Adrenal gland (tissue), 9 donors: ENCODE measurements at regions not wholly inside any gene's neighbourhood (a gene's known extent, or its start where the extent isn't known, plus 50 kb on each side); places are given as distances from the start of the nearest gene placed in this dataset.

Experiments
- DNase-seq, 7 donors: peaks; one replicate each; pipeline ENCODE4 v3.0.0-alpha.2; 2019 to 2020
- H3K27ac ChIP-seq, 5 donors: fragments of 200-600 bp; sonication (generic) in 4 of 5; 1 replicate in 3 of 5; 2 replicates in 2 of 5; pipeline versions ENCODE4 v1.5.1 to v1.8.0; 2016 to 2020; ENCODE audit warnings: mild to moderate bottlenecking in 1 of 5
- H3K27me3 ChIP-seq: fragments of 200-600 bp; 2 replicates; pipeline ENCODE4 v1.8.0; 2021
- H3K36me3 ChIP-seq, 2 donors: fragments of 200-600 bp; replicated peaks in 1 of 2; 1 replicate in 1 of 2; 2 replicates in 1 of 2; pipeline versions ENCODE4 v1.5.1 to v1.8.0; 2018 to 2022
- H3K4me1 ChIP-seq, 2 donors: fragments of 200-600 bp; replicated peaks in 1 of 2; 1 replicate in 1 of 2; 2 replicates in 1 of 2; pipeline versions ENCODE4 v1.5.1 to v1.8.0; 2018 to 2021
- H3K4me3 ChIP-seq, 4 donors: fragments of 200-600 bp; sonication (generic) in 3 of 4; one replicate each; pipeline ENCODE4 v1.5.1; 2016 to 2018
- H3K9me3 ChIP-seq, 3 donors: fragments of 200-600 bp; sonication (generic) in 1 of 3; replicated peaks in 1 of 3; 1 replicate in 2 of 3; 2 replicates in 1 of 3; pipeline versions ENCODE4 v1.5.1 to v1.8.0; 2016 to 2021
- POLR2A ChIP-seq, 2 donors: fragments of 450-650 bp; IDR thresholded peaks; one replicate each; pipeline ENCODE4 v1.6.1; 2017; ENCODE audit warnings: antibody characterized with exemption in 2 of 2, mild to moderate bottlenecking in 2 of 2, moderate library complexity in 1 of 2
- WGBS, 4 donors: extraction: QIAGEN DNeasy Blood & Tissue Kit in 2 of 4; methylation state at CpG; one replicate each; pipeline versions ENCODE4 v1.1.5 to v1.1.7; 2013 to 2017; 5-methylcytosine and 5-hydroxymethylcytosine counted together
- intact Hi-C, 2 donors: fragments of 100-400 bp; cut with DNase I; formaldehyde crosslinking; loops; one replicate each; pipeline versions ENCODE4 v1.14.1 to v1.15.0; 2022 to 2023
- TF ChIP-seq, protein P1 (sequence below), 6 experiments: fragments of 450-650 bp in 4 of 6; fragments of 200-600 bp in 2 of 6; sonication (generic) in 1 of 6; IDR thresholded peaks; 1 replicate in 5 of 6; 2 replicates in 1 of 6; pipeline versions ENCODE4 v1.5.1 to v1.8.0; 2016 to 2021; ENCODE audit warnings: antibody characterized with exemption in 6 of 6, mild to moderate bottlenecking in 2 of 6, moderate library complexity in 1 of 6
- donor health status: healthy with polysubstance abuse.
- donor health status: Bipolar disorder and iron deficiency.
- donor health status: DM: yes; HTN: yes; CAD: no.
- donor health status: DM: no; HTN: no; CAD: no.
- donor health status: DM: no; HTN: no; CAD: no.

- intact Hi-C loops = no loop called here
- H3K9me3 ChIP-seq = no peaks in the 10 kb centered on the region
- H3K4me3 ChIP-seq = no peak overlapping the region
- no peak for TF ChIP-seq POLR2A (IDR thresholded peaks at IDR 0.05)
- TF ChIP-seq, protein P1, sequence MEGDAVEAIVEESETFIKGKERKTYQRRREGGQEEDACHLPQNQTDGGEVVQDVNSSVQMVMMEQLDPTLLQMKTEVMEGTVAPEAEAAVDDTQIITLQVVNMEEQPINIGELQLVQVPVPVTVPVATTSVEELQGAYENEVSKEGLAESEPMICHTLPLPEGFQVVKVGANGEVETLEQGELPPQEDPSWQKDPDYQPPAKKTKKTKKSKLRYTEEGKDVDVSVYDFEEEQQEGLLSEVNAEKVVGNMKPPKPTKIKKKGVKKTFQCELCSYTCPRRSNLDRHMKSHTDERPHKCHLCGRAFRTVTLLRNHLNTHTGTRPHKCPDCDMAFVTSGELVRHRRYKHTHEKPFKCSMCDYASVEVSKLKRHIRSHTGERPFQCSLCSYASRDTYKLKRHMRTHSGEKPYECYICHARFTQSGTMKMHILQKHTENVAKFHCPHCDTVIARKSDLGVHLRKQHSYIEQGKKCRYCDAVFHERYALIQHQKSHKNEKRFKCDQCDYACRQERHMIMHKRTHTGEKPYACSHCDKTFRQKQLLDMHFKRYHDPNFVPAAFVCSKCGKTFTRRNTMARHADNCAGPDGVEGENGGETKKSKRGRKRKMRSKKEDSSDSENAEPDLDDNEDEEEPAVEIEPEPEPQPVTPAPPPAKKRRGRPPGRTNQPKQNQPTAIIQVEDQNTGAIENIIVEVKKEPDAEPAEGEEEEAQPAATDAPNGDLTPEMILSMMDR (IDR thresholded peaks at IDR 0.05) = no peak
- H3K4me1 ChIP-seq = no peaks in the 10 kb centered on the region
- no peaks in the 10 kb centered on the region for H3K27me3 ChIP-seq
- no peak for DNase-seq
- WGBS, 4 donors = 72 to 87% (median 78%) methylated on average over 16 to 24 of the region's 24 CpGs
- no peak overlapping the region for H3K27ac ChIP-seq
- H3K36me3 ChIP-seq = no peaks in the 10 kb centered on the region
Observed at GRCh38 chr17:79427621-79428539, 183.0 kb downstream of the RBFOX3 start.

GRCh38 chr17:79425686-79426085 lies 185.2 kb downstream of the RBFOX3 start:
- no peaks in the 10 kb centered on the region for H3K9me3 ChIP-seq
- no peak overlapping the region for H3K4me3 ChIP-seq
- H3K27ac ChIP-seq = no peak overlapping the region
- DNase-seq = no peak
- no peak for TF ChIP-seq POLR2A (IDR thresholded peaks at IDR 0.05)
- TF ChIP-seq, protein P1 (IDR thresholded peaks at IDR 0.05) = no peak
- no peaks in the 10 kb centered on the region for H3K4me1 ChIP-seq
- 76 to 85% (median 84%) methylated on average over 14 of the region's 14 CpGs for WGBS, 4 donors
- no peaks in the 10 kb centered on the region for H3K27me3 ChIP-seq
- no peaks in the 10 kb centered on the region for H3K36me3 ChIP-seq
- intact Hi-C loops = no loop called here

DNA sequence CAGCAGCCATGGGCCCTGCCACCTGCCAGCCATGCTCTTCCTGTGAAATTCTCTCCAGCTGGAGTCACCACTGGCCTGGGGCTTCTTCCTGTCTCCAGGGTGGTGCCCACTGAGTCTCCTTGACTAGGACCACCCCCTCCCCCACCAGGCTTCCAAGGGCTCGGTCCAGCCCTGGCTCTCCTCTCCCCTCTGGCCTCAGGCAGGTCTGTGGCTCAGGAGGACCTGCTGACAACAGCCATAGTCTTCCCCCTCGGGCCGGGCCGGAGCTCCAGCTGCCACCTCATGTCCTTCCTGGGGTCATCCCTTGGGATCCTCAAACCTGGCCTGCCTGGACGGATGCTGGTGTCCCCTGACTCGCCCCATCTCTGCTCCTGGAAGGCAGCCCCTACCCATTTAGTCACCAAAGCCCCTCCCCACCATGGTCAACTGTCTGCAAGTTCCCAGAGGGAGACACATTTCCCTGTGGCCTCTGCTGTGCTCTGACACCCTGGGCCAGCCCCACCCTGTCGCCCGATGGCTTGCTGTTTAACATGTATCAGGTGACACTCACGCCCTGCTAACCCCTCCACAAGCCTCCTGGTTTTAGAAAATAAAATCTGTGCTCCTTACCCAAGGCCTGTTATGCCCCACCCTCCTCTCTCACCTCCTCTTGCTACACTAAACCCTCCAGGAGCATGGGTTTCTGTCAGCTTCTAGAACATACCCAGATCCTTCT lies 186.2 kb downstream of the RBFOX3 start:
- intact Hi-C loops = no loop called here
- Histone ChIP-seq H3K9me3 (no peaks in the 10 kb centered on the region), H3K4me3 (no peak overlapping the region), H3K36me3 (no peaks in the 10 kb centered on the region), H3K27me3 (no peaks in the 10 kb centered on the region), H3K27ac (no peak overlapping the region), H3K4me1 (no peaks in the 10 kb centered on the region)
- DNase-seq = no peak
- 62 to 78% (median 66%) methylated on average over 7 to 9 of the region's 9 CpGs for WGBS, 4 donors
- no peak for TF ChIP-seq POLR2A (IDR thresholded peaks at IDR 0.05)
- TF ChIP-seq, protein P1 (IDR thresholded peaks at IDR 0.05) = no peak

- no peaks in the 10 kb centered on the region for H3K36me3 ChIP-seq
- H3K27ac ChIP-seq = no peak overlapping the region
- intact Hi-C loops = no loop called here
- H3K4me1 ChIP-seq = no peaks in the 10 kb centered on the region
- no peak for DNase-seq
- TF ChIP-seq, protein P1 (IDR thresholded peaks at IDR 0.05) = no peak
- TF ChIP-seq POLR2A (IDR thresholded peaks at IDR 0.05) = no peak
- WGBS, 4 donors = 77 to 82% (median 80%) methylated on average over 11 to 18 of the region's 18 CpGs
- H3K9me3 ChIP-seq = no peaks in the 10 kb centered on the region
- H3K4me3 ChIP-seq = no peak overlapping the region
- H3K27me3 ChIP-seq = no peaks in the 10 kb centered on the region
Observed at GRCh38 chr17:79423811-79424465, 186.9 kb downstream of the RBFOX3 start.
